GM21526 (cell line): ENCODE measurements at regions not wholly inside any gene's neighbourhood (a gene's known extent, or its start where the extent isn't known, plus 50 kb on each side); places are given as distances from the start of the nearest gene placed in this dataset.

Experiments used
- ATAC-seq: cut with Tn5 transposase; IDR thresholded peaks from one replicate; pipeline ENCODE4 v1.9.1; 2021; ENCODE audit warnings: moderate library complexity; ENCODE audit not compliant: unreplicated experiment, low FRiP score

DNA sequence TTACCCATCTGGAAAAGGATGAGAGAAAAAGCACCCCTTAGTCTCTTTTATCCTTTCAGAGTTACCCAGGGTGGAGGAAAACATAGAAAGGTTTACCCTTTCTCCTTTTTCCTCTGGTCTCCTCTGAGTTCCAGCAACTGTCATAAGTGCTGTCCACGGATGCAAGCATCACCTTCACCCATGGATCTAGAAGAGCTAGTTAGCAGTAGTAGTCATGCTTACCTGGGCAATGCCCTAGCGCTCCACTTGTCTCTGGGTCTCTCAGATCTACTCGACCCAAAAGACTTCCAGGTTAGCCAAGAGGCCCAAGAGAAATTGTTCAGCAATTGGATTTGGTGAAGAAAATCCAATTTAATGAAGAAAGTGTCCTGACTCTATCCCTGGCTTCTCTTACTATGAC is 656.2 kb upstream of the PTPRD start:
- ATAC-seq: no peak

- ATAC-seq: no peak
Observed at GRCh38 chr9:11275158-11275695, 662.4 kb upstream of the PTPRD start.

DNA sequence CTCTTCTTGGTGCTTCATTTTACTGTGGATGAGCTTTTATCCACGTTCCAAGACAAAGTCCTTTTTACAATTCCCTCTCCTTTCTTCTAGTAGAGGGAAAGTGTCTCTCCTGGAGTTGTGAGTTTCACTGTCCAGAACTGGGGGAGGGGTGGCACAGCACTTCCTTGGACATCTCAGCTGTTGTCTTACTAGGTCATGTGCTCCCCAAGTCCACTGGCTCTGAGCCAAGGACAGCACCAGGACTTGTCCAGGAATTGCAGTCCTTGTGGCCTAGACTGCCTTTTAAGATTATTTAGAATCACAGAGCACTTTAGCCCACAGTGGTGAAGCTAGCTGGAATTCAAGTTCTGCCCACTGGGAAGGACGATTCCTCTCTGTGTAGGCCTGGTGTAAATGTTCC is 700.2 kb upstream of the PTPRD start:
- no peak for ATAC-seq

GRCh38 chr9:11318946-11319345 is 706.1 kb upstream of the PTPRD start:
- ATAC-seq: no peak

GRCh38 chr9:11319538-11319937 is 706.7 kb upstream of the PTPRD start:
- ATAC-seq: no peak

DNA sequence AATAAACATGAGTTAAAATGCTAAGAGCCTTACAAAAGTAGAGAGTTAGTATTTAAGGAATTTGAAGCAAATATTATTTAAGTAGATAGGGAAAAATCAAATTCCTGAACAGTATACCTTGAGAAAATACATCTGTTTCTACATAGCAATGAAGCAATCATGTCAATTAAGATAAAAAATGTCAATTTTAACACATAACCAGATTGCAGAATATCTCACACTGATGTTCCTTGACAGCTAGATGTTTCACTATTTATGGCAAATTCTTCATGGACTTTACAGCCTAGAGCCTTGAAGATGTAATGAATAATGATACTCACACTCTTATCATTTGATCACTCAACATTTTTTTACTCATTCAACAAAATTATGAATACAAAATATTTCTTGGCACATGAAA is 708.2 kb upstream of the PTPRD start:
- no peak for ATAC-seq

GRCh38 chr9:11323457-11323856 is 710.7 kb upstream of the PTPRD start:
- no peak for ATAC-seq

DNA sequence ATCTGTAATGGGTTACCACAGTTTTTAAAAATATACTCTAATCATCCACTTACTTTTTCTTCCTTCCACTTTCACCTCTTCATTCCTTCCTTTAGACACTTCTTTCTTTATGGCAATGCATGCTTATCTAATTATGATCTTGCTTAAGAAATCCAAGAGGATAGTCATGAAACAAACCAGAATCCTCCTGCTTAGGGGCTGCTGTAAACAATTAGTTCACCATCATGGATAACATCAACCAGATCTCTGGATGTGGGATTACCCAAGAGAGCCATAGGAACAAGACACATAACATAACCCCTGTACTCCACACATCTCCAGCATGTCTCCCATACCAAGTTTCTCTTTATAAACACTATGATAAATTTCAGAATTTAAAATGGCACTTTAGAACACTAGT is 713.4 kb upstream of the PTPRD start:
- no peak for ATAC-seq

DNA sequence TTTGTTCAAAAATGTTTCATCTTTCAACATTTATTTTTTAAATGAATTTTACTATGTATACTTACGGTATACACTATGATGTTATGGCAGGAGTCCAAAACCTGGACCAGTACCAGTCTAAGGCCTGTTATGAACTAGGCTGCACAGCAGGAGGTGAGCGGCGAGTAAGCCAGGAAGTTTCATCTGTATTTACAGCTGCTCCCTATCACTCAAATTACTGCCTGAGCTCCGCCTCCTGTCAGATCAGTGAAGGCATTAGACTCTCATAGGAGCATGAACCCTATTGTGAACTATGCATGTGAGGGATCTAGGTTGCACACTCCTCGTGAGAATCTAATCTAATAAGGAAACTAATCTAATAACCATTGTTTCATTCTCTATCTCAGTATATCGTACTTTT is 715.5 kb upstream of the PTPRD start:
- ATAC-seq: no peak

GRCh38 chr9:11335011-11335410 is 722.2 kb upstream of the PTPRD start:
- no peak for ATAC-seq

DNA sequence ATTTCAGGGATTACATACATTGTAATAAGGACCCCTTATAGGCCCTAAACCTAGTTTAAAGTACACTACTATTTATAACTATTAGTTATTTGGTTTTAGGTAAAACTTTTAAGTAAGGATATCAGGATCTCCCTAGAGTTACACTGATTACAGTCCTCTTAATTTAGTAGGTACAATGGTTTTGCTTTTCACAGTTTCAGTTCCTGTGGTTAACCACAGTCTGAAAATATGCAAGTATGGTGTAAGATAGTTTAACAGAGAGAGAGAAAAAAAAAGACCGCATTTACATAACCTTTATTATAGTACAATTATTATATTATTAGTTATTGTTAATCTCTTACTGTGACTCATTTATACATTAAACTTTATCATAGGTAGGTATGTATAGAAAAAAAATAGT is 725.3 kb upstream of the PTPRD start:
- peak; percentile 74 for ATAC-seq

DNA sequence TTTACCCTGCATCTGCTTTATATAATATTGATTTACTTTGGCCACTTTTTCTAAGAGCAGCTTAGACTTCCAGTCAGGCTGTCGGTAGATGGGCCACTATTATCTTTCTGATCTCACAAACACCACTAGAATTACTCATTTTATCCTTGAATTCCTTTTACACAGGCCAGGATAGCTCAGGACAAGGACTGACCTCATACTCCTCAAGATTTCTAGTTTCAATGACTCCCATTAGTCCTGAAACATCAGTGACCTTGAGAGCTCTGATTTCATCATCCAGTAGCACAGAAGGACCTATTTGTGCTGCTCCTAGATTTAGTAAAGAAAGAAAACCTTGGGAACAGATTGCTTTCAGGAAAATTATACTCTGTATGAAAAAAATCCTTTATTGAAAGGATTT is 727.9 kb upstream of the PTPRD start:
- ATAC-seq: no peak

- no peak for ATAC-seq
Observed at GRCh38 chr9:11347437-11347836, 734.6 kb upstream of the PTPRD start.

GRCh38 chr9:11348366-11348765 is 735.6 kb upstream of the PTPRD start:
- no peak for ATAC-seq

DNA sequence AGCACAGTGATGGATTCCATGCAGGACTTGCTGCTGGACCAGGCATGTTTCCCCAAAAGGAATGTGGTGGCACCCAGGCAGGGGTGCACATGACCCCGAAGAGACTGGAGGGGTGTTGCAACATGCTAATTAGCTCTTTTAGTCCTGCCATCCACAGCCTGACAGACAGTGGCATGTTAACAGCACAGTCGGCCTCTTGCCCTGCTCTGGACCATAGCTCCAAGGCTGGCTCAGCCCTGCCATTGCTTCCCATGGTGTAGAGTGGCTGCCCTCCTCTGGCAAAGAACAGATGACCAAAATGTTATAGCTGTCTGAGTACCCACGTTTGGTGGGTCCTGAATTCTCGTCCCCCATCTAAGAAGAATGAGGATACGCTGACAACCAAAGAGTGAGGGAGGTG is 736.4 kb upstream of the PTPRD start:
- no peak for ATAC-seq

DNA sequence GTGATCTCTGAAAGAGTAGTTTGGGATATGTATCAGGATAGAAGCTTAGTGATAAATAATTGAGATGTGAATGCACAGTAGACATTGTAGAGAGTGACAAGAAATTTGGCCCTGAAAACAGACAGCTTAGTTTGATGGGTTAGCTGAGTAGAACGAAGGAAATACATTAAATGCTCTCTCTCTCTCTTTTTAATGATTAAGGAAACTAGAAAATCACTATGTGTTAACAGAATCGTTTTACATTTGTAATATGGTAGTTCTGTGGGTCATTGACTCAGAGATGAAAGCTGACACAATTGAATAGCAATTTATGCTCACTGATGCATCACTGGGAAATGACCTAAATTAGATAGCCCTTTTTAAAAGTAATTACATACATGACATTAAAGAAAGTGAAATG is 739.8 kb upstream of the PTPRD start:
- ATAC-seq: no peak

- no peak for ATAC-seq
Observed at GRCh38 chr9:11356067-11356466, 743.3 kb upstream of the PTPRD start.

- no peak for ATAC-seq
Observed at GRCh38 chr9:11366585-11367129, 753.9 kb upstream of the PTPRD start.

DNA sequence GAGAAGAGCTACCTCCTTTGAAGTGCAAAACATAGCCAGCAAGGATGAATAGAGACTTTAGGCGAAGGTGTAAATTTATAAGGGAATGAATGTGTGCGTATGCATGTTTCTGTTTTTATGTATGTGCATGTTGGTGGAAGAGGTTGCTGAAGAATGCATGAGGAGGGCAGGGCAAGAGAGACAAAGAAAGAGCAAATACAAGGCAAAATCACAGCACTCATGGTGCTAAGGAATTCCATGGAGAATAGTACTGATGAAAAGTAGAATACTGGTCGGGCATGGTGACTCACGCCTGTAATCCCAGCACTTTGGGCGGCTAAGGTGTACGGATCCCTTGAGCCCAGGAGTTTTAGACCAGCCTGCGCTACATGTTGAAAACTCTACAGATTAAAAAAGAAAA is 762.1 kb upstream of the PTPRD start:
- ATAC-seq: no peak

DNA sequence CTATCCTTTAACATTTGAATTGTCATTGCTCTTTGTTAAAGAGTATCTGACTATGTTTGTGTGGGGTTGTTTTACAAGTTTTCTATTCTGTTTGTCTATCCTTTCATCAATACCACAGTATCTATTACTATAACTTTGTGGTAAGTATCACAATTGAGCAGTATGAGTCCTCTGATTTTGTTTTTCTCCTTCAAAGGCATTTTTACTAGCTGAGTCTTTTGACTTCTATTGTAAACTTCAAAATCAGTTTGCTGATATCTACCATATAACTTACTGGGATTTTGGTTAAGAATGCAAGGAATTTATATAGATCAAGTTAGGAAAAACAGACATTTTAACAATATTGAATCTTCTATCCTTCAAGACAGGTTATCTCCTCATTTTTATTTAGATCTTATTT is 789.8 kb upstream of the PTPRD start:
- no peak for ATAC-seq

GRCh38 chr9:11414241-11414640 is 801.4 kb upstream of the PTPRD start:
- no peak for ATAC-seq

GRCh38 chr9:11417782-11418181 is 805.0 kb upstream of the PTPRD start:
- no peak for ATAC-seq

DNA sequence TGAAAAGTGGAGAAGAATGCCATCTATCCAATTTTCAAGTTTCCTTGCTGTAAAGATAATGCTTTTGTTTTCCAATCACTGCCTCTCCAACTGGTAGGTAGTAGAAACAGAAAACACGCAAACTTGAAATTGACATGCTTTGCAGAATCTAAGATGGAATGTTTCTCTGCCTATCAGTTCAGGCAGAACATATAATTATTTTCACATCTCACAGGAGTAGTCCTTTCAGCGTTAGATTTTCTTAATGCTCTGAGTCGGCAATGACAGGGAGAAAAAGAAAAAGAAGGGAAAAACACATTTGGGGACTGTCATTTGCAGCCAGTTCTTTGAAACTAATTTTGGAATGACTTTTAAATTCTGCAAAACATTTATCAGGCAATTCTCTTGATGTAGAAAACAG is 818.7 kb upstream of the PTPRD start:
- no peak for ATAC-seq
